Fibroblast of upper back skin (primary cell): ENCODE measurements at regions not wholly inside any gene's neighbourhood (a gene's known extent, or its start where the extent isn't known, plus 50 kb on each side); places are given as distances from the start of the nearest gene placed in this dataset.
A peak's percentile ranks its signal among the peaks of the same experiment; 100 is the strongest.
"Not testable (repeated sequence)": the region's sequence is repeated elsewhere in the genome, so short reads cannot be mapped to it uniquely, and the experiment has no call there.

ENCODE experiments used
- DNase-seq: peaks from one replicate; pipeline ENCODE4 v3.0.0-alpha.2; 2013

DNA sequence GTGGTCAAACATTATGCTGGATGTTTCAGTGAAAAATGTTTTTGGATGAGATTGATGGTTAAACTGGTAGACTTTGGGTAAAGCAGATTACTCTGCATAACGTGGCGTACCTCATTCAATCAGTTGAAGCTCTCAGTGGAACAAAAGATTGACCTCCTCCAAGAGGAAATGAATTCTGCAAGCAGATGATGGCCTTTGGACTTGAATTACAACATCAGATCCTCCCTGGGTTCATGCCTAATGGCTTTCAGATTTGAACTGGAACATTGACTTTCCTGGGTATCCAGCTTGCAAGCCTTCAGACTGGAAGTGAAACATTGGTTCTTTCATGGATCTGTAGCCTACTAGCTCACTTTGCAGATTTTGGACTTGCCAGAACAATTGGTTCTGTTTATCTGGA is 169.3 kb upstream of the MALRD1 start:
- DNase-seq: no peak

GRCh38 chr10:18880530-18880929 is 168.1 kb upstream of the MALRD1 start:
- DNase-seq: no peak

- peak; percentile 52 for DNase-seq
Observed at GRCh38 chr10:18886102-18886501, 162.5 kb upstream of the MALRD1 start.

- peak; percentile 31 for DNase-seq
Observed at GRCh38 chr10:18906636-18907035, 142.0 kb upstream of the MALRD1 start.

DNA sequence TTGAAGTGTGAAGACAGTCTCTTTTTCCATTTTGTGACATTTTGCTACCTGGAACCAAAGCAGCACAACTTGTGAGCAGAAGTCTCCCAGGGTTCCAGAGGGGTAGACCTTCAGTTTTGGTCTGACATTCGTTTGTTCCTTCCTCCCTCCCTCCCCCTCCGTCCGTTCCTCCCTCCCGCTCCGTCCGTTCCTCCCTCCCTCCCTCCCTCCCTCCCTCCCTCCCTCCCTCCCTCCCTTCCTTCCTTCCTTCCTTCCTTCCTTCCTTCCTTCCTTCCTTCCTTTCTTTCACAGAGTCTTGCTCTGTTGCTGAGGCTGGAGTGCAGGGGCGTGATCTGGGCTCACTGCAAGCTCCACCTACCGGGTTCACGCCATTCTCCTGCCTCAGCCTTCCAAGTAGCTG is 131.2 kb upstream of the MALRD1 start:
- DNase-seq: not testable (repeated sequence)

DNA sequence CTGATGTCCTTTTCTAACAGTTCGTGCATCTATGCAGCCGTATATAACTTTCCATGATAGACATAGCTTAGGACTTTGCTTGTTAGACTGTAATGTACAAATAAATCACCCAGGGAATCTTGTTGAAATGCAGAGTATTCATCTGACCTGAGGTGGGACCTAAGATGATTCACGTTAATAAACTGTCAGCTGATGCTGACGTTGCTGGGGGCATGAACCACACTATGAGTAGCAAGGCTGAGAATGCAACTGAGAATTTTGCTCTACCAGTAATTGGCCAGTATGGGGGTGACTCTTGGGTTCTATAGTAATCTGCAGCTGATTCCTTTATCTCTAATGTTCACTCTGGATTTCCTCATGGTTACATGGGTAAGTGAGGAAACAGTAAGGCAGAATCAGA is 130.1 kb upstream of the MALRD1 start:
- DNase-seq: peak; percentile 96

DNA sequence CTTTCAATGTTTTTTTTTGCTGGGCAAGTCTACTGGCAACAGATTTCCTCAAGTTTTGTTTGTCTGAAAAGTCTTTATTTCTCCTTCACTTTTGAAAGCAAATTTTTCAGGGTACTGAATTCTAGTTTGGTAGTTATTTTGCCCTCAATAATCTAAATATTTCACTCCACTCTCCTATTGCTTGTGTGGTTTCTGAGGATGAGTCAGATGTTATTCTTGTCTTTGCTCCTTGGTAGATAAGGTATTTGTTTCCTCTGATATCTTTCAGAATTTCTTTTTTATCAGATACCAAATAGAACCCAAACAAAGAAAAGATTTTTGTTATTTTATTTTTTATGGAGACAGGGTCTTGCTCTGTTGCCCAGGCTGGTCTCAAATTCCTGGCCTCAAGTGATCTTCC is 99.2 kb upstream of the MALRD1 start:
- no peak for DNase-seq

DNA sequence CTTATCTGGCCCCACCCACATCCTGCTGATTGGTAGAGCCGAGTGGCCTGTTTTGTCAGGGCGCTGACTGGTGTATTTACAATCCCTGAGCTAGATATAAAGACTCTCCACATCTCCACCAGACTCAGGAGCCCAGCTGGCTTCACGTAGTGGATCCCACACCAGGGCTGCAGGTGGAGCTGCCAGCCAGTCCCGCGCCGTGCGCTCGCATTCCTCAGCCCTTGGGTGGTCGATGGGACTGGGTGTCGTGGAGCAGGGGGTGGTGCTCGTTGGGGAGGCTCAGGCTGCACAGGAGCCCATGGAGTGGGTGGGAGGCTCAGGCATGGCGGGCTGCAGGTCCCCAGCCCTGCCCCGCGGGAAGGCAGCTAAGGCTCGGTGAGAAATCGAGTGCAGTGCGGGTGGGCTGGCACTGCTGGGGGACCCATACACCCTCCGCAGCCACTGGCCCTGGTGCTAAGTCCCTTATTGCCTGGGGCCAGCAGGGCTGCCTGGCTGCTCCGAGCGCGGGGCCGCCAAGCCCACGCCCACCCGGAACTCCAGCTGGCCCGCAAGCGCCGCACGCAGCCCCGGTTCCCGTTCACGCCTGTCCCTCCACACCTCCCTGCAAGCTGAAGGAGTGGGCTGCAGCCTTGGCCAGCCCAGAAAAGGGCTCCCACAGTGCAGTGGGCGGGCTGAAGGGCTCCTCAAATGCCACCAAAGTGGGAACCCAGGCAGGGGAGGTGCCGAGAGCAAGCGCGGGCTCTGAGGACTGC is 97.4 kb upstream of the MALRD1 start:
- DNase-seq: not testable (repeated sequence)

DNA sequence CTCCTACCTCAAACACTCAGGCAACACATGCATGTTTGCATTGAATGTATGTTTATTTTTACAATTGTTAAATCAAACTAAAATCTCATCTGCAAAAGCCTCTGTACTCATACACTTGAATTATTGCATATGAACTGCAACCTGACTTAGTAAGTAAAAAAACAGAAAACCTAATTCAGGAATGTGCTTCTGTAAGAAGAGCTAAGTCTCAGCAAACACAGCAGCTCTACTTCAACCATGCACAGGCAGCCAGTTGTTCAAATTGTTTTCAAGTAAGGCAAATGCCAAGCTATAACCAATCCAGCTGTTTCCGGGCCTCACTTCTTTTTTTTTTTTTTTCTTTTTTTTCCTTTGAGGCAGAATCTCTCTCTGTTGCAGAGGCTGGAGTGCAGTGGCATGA is 93.5 kb upstream of the MALRD1 start:
- no peak for DNase-seq

GRCh38 chr10:18959369-18959768 is 89.2 kb upstream of the MALRD1 start:
- no peak for DNase-seq

DNA sequence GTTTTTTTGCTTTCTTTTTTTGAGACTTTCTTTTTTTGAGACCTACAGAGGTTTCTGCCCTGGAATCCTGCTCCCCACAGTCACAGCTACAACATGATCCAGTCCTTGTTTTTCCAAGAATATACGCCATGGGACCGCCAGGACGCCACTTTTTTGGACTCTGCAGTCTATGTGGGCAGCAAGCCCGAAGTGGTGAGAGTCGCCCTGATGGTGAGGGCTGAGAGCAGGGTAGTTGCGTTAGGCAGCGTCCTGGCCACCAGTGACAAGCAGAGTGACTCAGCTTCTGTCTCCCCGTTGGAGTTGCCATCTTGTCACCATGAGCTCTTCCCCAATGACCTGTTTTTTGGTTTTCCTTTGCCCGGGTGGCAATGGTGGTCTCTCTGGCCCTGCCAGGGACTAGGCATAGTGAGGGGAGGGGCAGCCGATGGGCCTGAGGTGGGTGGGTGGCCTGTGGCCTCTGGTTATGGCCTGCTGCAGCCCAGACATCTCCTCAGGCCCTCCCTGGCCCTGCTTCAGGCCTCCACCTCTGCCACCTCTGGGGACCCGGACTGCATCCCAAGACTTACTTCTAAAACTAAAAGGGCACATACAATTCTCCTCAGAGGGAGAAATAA is 88.0 kb upstream of the MALRD1 start:
- DNase-seq: no peak

DNA sequence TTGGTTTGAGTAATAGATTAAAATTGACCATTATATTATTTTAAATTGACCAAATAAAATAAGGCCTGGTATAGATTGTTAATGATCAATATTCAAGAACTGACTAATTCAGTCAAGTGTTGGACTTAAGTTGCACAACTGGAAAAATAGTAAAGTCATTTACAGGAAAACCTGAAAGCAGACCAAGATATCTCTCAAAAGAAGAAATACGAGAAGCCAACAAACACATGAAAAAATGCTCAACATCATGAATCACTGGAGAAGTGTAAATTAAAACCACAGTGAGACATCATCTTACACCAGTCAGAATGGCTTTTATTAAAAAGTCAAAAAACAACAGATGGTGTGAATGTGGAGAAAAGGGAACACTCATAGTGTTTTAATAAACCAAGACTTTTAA is 80.4 kb upstream of the MALRD1 start:
- DNase-seq: no peak

- DNase-seq: no peak
Observed at GRCh38 chr10:18976696-18977251, 71.8 kb upstream of the MALRD1 start.

- no peak for DNase-seq
Observed at GRCh38 chr10:18980089-18980629, 68.4 kb upstream of the MALRD1 start.

- peak; percentile 37 for DNase-seq
Observed at GRCh38 chr10:18984531-18984930, 64.1 kb upstream of the MALRD1 start.

DNA sequence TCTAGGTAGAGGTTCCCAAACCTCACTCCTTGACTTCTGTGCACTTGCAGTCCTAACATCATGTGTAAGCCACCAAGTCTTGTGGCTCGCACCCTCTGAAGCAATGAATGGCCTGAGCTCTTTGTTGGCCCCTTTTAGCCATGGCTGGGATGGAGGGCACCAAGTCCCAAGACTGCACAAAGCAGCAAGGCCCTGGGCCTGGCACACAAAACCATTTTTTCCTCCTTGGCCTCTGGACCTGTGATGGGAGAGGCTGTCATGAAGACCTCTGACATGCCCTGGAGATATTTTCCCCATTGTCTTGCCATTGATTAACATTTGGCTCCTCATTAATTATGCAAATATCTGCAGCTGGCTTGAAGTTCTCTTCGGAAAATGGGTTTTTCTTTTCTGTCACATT is 60.3 kb upstream of the MALRD1 start:
- DNase-seq: no peak
